ENCODE measurements at regions not wholly inside any gene's neighbourhood (a gene's known extent, or its start where the extent isn't known, plus 50 kb on each side); places are given as distances from the start of the nearest gene placed in this dataset.

DNA sequence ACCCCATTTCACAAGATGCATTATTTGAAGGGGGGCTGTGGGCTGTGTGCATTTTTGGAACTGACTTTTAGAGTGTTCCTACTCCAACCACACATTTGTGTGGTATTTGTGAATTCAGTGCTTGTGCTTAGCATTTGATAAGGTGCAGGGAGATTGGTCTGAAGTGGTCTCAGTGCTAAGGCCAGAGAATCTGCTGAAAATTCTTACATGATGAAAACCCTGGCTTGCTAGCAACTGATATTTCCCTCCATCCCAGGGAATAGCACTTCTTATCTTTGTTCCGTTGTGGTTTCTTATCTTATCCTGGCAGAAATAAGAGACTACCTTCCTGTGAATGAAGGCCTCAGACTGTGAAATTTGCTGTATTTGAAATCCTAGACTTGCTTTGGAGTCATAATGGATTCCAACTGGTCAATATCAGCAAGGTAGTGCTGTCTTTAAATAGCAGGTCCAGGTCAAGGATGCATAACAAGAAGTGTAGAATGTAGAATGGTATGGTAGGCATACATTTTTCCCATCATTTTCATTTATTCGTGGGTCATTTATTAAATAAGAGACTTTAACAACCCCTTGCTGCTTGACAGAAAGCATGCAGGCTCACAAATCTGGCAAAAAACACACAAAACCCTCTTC lies 986.9 kb downstream of the REEP3 start:
- DNase-seq = no peak
- intact Hi-C loops (cut with DNase I) = no loop called here

DNA sequence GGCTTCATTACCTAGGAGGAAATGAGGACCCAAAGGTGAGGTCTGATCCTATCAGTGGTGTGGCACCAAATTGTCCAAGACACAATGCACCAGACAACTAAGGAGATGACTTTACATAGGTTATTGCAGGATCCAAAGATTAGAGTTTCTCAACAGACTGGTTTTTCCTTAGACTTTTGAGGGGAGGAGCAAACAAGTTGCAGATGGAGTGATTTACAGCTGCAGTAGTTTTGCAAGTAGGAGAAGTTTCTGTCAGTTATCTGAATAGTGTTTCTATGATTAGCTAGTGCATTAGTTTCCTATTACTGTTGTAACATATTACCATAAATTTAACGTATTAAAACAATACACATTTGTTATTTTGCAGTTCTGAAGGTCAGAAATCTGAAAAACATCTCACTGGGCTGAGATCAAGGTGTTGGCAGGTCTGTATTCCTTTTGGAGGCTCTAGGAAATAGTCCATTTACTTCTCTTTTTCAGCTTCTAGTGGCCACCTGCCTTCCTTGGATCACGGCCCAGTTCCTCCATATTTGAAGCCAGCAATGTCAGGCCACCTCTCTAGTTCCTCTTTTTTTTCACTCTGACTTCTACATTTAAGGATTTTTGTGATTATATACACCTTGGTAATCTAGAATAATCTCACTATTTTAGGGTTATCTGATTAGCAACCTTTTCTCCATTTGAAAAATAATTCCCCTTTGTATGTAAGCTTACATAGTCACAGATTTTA lies 994.9 kb downstream of the REEP3 start:
- no peak for DNase-seq
- intact Hi-C loops (cut with DNase I) = no loop called here

DNA sequence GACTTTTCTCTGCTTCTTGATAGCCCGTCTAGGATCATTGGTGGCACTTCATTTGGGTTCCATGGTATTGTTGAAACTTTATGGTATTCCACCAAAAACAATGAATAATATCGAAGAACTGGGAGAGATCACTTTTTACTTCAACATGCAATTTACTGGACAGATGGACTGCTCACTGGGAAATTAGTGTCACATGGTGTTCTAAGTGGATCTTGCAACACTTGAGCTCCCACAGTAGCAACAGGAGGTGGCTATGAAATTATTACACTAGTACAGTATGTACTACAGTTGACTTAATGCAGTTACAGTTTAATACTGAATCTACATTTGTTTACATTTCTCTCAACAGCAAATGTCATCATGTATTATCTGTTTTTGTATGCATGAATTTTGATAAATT lies 997.3 kb downstream of the REEP3 start:
- intact Hi-C loops (cut with DNase I) = no loop called here
- no peak for DNase-seq

DNA sequence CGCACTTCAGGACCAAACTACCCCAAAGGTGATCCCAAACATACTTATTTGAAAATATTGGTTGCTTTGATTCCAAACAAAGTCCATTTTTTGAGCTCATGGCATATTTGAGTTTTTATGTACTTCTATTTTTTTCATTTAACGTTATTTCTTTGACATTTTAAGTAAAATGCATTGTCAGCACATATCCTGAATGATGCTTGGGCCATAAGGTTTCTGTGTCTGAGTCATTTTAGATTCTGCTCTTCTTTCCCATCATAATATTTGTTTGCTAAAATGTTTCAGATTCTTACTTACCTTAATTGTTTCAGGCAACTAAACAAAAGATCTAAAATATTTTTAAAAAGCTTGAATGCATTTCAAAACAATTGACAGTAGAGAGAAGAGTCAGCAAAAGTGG lies 998.2 kb downstream of the REEP3 start:
- intact Hi-C loops (cut with DNase I) = no loop called here
- no peak for DNase-seq

DNA sequence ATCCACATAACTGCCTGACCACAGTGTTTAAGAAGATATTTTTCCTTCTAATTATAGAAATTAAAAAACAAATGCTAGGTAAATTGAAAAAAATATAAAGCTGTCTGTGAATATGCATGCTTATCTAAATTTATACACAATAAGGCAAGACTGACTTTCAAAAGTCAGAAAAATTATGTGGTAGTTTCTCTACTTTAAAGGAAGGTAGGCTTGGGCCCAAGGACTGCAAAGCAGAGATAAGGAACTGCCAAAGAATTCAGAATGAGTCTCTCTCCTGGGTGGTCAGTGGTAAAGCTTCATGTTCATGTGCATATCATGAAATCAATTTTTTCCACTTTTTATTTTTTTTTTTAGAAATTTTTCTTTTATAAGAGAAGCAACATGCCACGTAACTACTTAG lies 998.6 kb downstream of the REEP3 start:
- intact Hi-C loops (cut with DNase I) = no loop called here
- no peak for DNase-seq

DNA sequence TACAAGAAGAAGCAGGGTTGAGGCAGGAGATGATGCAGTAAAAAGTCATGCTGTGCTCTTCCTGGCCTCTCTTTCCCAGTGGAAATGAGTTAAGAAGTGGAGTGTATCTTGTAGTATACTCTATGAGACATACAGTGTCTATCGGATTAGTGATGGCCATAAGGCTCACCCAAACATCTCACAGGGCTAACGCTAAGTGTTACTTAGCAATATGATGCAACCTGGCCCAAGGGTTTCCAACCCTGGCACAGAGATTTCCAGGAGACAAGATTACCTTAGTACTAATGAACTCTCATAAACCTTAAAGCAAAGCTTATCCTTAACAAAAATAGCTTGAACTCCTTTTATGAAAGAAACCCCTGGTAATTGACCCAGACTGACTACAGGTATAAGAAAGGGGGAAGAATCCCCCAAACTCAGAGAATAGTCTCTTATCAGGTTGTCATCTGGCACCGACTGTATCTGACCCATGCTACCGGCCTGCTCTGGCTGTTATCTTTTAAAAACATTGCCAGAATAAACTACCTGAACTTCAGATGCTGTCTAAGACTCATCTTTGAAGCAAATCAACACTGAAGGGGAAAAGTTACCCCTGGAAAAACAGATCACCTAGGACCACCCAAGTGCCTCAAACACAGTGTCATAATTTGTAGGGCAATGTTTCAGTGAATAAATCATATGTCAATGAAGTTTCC lies 1002.0 kb downstream of the REEP3 start:
- no peak for DNase-seq
- intact Hi-C loops (cut with DNase I) = no loop called here

DNA sequence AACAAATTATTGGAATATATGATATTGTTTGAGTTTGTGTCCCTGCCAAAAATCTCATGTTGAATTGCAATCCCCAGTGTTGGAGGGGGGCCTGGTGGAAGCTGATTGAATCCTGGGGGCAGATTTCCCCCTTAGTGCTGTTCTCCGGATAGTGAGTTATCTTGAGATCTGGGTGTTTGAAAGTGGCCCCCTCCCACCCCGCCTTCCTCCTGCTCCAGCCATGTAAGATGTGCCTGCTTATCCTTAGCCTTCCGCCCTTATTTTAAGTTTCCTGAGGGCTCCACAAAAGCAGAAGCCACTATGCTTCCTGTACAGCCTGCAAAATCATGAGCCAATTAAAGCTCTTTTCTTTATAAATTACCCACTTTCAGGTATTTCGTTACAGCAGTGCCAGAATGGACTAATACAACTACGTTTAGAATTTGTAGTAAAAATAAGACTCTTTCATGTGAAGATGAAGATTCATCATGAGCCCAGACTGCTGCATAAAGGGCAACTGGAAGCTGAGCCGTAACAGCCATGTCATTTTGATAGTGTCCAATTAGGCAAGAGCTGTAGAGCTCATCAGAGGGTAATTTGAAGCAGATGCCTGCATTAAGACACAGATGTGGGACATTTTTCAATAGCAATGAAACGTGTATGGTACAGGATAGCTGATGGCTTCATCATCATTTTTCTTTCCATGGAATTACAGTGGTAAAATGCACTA lies 1007.2 kb downstream of the REEP3 start:
- intact Hi-C loops (cut with DNase I) = no loop called here
- no peak for DNase-seq

DNA sequence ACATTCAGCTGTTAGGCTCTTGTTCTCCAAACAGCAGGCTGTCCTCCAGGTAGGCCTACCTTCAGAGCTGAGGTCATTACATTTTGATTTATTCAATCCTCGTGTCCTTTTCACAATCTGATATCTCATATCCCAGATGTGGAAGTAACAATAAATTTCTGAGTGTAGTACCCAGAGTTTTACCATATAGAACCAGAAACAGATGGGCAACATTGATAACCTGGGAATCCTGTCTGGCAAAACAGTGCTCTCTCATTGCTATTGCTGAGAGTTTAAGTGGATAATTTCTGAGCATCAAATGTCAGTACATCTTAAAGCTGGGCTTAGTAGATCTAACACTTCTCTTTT lies 1007.8 kb downstream of the REEP3 start:
- DNase-seq = no peak
- intact Hi-C loops (cut with DNase I) = no loop called here

DNA sequence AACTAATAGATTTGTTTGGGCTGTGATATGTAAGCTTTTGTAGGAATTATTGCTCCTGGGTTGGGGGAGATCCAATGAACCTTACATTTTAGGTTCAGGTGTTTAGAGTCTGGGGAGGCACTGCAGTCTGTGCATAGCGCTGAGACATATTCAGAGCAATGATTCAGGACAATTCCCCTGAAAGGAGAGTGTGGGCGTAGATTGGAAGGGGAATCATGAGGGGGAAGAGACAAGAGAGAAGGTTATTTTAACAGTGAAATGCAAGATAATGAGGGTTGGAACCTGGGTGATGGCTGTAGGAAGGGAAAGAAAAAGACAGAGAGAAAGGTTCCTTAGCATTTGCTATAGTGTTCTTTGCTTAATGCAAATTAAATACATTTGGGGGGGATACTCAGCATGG lies 1013.4 kb downstream of the REEP3 start:
- intact Hi-C loops (cut with DNase I) = no loop called here
- DNase-seq = no peak

DNA sequence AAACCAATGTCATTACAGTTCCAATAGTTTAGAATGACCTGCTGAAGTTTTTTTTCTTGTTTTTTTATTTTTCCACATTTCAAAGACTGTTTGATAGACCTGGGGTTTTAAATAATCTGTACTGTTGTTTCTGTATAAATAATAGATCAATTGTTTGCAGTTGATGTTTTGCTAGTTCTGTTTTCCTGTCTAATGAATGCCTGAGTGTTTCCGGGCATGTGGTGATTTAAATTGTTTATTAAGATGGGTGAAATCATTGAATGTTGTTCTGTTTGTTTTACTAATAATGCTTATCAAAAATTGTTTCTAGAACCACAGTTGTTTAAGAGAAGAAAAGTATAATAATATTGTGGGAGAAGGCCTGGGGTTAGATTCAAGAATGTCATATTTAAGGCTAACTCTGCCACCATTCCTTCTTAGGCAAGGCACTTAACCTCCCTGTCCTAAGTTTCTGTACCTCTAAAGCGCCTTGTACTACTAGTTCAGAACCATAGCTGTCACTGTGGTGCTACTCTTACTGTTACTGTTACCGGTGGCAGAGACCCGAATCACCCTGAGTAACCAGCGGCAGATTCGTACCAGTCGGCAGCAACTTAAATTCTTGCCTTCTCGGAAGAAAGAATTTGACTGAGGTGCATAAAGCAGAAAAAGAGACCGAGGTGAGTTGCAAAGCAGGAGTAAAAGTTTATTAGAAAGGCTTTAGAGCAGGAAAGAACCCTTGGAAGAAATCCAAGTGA lies 1014.1 kb downstream of the REEP3 start:
- DNase-seq = peak in 1 of 10 donors; percentile 15
- intact Hi-C loops (cut with DNase I) = no loop called here

DNA sequence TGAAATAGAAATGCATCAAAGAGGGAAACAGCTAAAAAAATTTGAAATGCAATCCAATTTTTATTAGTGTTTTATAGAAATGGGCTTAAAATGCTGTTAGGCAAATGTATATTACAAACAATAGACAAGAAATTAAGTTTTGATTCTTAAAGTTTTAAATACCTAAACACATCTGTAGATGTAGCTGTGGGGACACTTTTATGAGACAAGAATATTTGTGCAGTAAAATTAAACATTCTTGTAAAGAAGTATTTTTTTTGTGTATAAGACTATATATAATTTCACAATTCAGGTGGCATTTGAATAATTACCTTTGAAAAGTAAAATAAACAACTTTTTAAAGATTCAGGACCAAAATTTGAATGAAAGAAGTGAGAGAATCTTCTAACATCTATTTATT lies 1015.9 kb downstream of the REEP3 start:
- intact Hi-C loops (cut with DNase I) = no loop called here
- no peak for DNase-seq

DNA sequence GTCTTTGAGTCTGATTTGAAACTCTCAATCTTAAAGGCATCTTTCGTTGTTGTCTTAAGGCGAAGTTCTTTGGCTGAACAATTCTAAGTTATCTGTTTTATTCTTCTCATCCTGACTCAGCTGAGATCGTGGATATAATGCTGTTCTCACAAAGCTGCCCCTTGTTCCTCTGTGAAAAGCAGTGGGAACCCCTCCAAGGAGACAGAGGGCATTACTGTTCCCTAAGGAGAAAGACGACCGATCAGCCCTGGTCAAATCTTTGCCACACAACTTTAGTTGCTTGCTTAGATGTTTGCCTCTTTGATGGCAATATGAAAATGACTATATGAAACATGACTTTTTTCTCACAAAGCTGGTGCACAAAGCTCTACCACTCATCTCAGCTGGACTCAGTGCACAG lies 1016.7 kb downstream of the REEP3 start:
- intact Hi-C loops (cut with DNase I) = no loop called here
- peak in 4 of 10 donors; percentile 5 to 46 (median 30) for DNase-seq

DNA sequence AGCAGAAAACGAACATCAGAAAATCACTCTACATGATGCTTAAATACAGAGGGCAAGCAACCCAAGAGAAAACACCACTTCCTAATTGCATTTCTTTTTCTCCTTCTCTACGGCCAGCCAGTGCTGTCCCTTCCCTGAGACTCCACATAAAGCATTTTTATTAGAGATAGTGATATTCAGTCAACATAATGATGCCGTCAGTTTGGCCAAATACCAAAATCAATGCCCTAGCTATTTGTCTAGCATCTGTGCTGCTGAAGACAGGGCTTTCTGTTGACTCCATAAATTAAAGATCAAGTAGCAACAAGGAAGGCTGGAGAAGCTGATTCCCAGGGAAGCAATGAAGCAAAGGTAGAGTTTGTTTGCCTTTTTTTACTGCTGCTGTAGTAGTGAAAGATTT lies 1024.9 kb downstream of the REEP3 start:
- no peak for DNase-seq
- intact Hi-C loops (cut with DNase I) = no loop called here

DNA sequence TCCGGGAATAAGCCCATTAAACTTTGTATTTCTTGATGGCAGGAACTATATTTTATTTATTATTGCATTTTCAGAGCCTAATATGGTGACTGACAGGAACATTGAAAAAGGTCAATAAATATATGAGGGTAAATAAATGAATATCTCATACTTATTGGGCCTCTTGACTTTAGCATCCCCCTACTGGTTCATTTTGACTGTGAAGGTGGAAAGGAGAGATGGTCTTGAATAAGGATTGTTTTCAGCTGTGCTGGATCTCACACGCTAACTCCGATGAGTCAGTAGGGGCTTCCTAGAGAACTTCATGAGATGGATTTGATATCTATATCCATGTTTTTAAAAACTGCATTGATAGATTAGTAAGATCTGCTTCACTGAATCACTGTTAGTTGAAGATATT lies 1026.0 kb downstream of the REEP3 start:
- intact Hi-C loops (cut with DNase I) = no loop called here
- no peak for DNase-seq

DNA sequence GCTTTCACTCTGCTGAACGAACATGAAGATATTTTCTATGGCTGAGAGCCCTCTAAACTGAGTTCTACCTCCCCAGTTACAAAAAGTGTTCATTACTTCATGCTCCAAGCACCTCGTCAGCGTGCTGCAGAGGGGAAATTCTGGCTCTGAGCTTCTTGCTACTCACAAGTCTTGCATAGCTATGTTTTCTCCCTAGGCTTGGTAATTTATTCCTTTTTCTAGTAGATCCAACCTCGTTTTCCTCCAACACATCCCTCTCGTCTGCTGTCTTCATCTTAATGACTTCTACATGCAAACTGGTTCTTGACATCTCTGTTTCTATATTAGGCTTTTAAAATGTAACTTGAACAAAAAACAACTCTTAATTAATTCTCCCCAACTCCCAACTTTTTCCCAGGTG lies 1034.5 kb downstream of the REEP3 start:
- intact Hi-C loops (cut with DNase I) = no loop called here

DNA sequence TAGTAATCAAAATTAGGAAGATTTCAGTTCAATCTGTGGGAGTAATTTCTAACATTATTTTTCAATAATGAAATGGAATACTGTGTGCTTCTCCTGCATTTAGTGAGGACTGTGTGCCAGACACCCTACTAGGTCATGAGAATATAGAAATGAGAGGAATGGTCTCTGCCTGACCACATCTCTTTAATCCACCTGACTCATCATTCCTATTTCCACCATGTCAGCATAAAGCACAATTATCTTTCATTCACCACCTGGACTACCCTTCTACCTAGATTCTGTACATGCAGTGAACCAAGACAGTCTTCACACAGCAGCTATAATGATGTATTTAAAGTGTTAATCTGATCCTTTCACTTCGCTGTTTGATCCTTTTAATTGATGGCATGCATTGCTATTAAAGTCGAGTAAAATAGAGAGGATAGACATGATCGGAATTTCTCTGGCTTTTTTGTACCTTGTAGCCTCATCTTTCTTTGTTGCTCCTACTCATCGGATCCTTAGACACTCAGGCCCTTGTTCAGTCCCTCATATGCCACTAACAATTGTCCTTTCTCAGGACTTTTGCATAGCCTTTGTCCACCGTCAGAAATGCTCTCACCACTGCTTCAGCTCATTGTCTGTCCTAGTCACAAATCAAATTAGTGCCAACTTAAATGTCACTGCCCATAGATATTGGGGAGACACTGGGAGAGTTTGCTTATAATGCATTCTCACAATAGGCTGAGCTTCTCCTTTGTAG lies 1037.1 kb downstream of the REEP3 start:
- intact Hi-C loops (cut with DNase I) = no loop called here

More for the DNA sequence above, 1034.5 kb downstream of the REEP3 start:
- DNase-seq = no peak

DNA sequence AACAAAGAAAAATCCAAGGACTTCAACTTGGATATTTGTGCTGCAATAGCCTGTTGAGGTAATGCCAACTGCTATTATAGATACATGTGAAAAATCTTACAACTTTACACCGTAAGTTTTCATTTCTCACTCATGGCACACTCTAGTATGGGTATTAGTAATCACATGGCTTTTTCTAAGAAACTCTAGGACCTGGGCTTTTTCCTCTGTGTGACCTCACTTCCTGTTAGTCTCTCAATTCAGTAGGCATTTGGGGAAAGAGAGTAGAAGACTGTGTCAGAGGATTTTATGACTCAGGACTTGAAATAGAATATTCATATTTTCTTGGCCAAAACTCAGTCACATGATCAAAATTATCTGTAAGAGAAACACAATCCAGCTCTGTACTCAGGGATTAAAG lies 1049.9 kb downstream of the REEP3 start:
- DNase-seq = no peak
- intact Hi-C loops (cut with DNase I) = no loop called here

More for the DNA sequence above, 1037.1 kb downstream of the REEP3 start:
- peak in 2 of 10 donors; percentile 5 to 17 for DNase-seq

DNA sequence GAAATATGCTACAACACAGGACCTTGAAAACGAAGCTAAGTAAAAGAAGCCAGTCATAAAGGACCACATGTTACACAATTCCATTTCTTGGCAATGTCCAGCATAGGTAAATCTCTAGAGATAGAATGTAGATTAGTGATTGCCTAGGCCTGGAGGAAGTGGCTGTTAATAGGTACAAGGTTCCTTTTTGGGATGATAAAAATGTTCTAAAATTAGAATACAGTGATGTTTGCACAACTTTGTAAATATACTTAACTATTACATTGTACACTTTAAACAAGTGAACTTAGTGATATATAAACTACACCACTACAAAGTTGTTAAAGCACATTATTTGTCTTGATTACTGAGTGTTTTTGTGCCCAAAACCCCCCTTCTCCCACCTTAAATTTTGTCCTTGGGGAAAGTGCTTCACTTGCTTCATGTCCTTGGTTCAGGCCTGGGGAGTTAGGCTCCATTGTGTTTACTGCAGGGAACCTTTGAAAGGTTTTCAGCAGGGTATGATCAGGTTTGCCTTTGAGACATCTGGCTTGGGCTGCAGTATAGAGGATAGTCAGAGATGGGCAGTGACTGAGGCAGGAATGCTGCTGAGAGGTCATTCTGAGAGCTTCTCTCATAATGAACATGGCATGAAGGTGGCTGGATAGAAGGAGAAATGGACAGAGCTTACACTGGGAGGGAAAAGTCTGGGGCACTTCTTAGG lies 1052.6 kb downstream of the REEP3 start:
- DNase-seq = no peak
- intact Hi-C loops (cut with DNase I) = no loop called here

DNA sequence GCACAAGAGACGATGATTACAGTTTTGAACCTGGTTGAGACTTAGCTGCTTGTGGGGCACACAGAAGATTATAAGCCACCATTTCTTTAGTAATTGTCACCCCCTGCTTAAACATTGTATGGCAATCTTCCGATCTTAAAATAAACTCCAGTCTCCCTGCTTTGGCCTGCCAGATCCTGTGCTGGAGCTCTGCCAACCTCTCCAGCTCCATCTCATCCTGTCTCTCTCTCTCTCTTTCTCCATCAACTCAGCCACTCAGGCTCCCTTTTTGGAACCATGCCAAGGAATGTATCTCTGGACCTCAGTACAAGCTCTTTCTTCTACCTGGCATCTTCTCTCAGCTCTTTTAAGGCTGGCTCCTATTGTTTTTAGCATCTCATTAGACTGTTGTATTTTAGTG lies 1053.2 kb downstream of the REEP3 start:
- intact Hi-C loops (cut with DNase I) = no loop called here
- DNase-seq = peak in 1 of 10 donors; percentile 21

Measured in posterior cingulate gyrus (tissue), 11 donors.